Stimulated activated CD8-positive, alpha-beta memory T cell treated with anti-CD3 and anti-CD28 coated beads, Interleukin-12 subunit alpha, Interleukin-12 subunit beta, amount 100 ng/mL, for 1 hour (primary cell): ENCODE measurements at regions not wholly inside any gene's neighbourhood (a gene's known extent, or its start where the extent isn't known, plus 50 kb on each side); places are given as distances from the start of the nearest gene placed in this dataset.

Source experiments
- DNase-seq: peaks from one replicate; pipeline ENCODE4 v3.0.0-alpha.2; 2020; ENCODE audit warnings: low read depth

GRCh38 chr10:78274491-78274890 lies 240.8 kb downstream of the RPS24 start:
- no peak for DNase-seq

GRCh38 chr10:78276139-78276538 lies 242.5 kb downstream of the RPS24 start:
- DNase-seq: no peak

GRCh38 chr10:78277314-78278057 lies 243.8 kb downstream of the RPS24 start:
- DNase-seq: no peak

GRCh38 chr10:78278058-78278404 lies 244.4 kb downstream of the RPS24 start:
- no peak for DNase-seq

GRCh38 chr10:78279756-78280155 lies 246.1 kb downstream of the RPS24 start:
- no peak for DNase-seq

- no peak for DNase-seq
These were observed 246.9 kb downstream of the RPS24 start for GRCh38 chr10:78280604-78281003.

GRCh38 chr10:78281627-78282026 lies 248.0 kb downstream of the RPS24 start:
- no peak for DNase-seq

GRCh38 chr10:78283069-78283682 lies 249.5 kb downstream of the RPS24 start:
- DNase-seq: no peak

- DNase-seq: no peak
These were observed 250.7 kb downstream of the RPS24 start for GRCh38 chr10:78284381-78284780.

GRCh38 chr10:78285226-78285625 lies 251.6 kb downstream of the RPS24 start:
- DNase-seq: no peak

GRCh38 chr10:78286186-78286585 lies 252.5 kb downstream of the RPS24 start:
- DNase-seq: no peak

GRCh38 chr10:78286668-78287067 lies 253.0 kb downstream of the RPS24 start:
- no peak for DNase-seq

- DNase-seq: no peak
These were observed 254.0 kb downstream of the RPS24 start for GRCh38 chr10:78287618-78288017.

- no peak for DNase-seq
These were observed 255.0 kb downstream of the RPS24 start for GRCh38 chr10:78288663-78289062.

- no peak for DNase-seq
These were observed 256.6 kb downstream of the RPS24 start for GRCh38 chr10:78290131-78290750.

GRCh38 chr10:78291722-78292121 lies 258.1 kb downstream of the RPS24 start:
- DNase-seq: no peak

GRCh38 chr10:78292250-78292981 lies 258.8 kb downstream of the RPS24 start:
- no peak for DNase-seq

- no peak for DNase-seq
These were observed 259.6 kb downstream of the RPS24 start for GRCh38 chr10:78292982-78293865.

GRCh38 chr10:78295242-78295641 lies 261.6 kb downstream of the RPS24 start:
- no peak for DNase-seq

GRCh38 chr10:78296785-78297184 lies 263.1 kb downstream of the RPS24 start:
- DNase-seq: no peak

- DNase-seq: no peak
These were observed 264.3 kb downstream of the RPS24 start for GRCh38 chr10:78297997-78298396.

GRCh38 chr10:78298835-78299234 lies 265.2 kb downstream of the RPS24 start:
- no peak for DNase-seq
